Stimulated activated effector memory CD8-positive, alpha-beta T cell treated with anti-CD3 and anti-CD28 coated beads, Interleukin-12 subunit alpha, Interleukin-12 subunit beta, amount 100 ng/mL, for 72 hours (primary cell): ENCODE measurements at regions not wholly inside any gene's neighbourhood (a gene's known extent, or its start where the extent isn't known, plus 50 kb on each side); places are given as distances from the start of the nearest gene placed in this dataset.

ENCODE experiments used
- ATAC-seq: fragments of 150-1000 bp; cut with Tn5 transposase; 2 replicates; pipeline ENCODE4 v1.10.0; 2021
- DNase-seq, 2 donors: peaks; one replicate each; pipeline ENCODE4 v3.0.0; 2021 to 2022; ENCODE audit warnings: low spot score in 2 of 2
- H3K27ac Mint-ChIP-seq: one replicate; pipeline ENCODE4 v1.8.0; 2022; ENCODE audit warnings: mild to moderate bottlenecking, mixed read lengths
- H3K36me3 Mint-ChIP-seq: one replicate; pipeline ENCODE4 v1.8.0; 2022; ENCODE audit warnings: mild to moderate bottlenecking, mixed read lengths
- H3K4me1 Mint-ChIP-seq: one replicate; pipeline ENCODE4 v1.8.0; 2022; ENCODE audit warnings: mixed read lengths
- H3K4me3 Mint-ChIP-seq: one replicate; pipeline ENCODE4 v1.8.0; 2022; ENCODE audit warnings: mild to moderate bottlenecking, mixed read lengths
- H3K9me3 Mint-ChIP-seq: one replicate; pipeline ENCODE4 v1.8.0; 2022; ENCODE audit warnings: mixed read lengths

- ATAC-seq (no peak), DNase-seq (no peak)
- Mint-ChIP-seq H3K27ac (no peak overlapping the region), H3K9me3 (peaks cover 7% of the 10 kb centered on the region), H3K4me3 (no peak overlapping the region), H3K4me1 (no peaks in the 10 kb centered on the region), H3K36me3 (no peaks in the 10 kb centered on the region)
Observed at GRCh38 chr14:35456261-35456660, 51.7 kb upstream of the NFKBIA start.

DNA sequence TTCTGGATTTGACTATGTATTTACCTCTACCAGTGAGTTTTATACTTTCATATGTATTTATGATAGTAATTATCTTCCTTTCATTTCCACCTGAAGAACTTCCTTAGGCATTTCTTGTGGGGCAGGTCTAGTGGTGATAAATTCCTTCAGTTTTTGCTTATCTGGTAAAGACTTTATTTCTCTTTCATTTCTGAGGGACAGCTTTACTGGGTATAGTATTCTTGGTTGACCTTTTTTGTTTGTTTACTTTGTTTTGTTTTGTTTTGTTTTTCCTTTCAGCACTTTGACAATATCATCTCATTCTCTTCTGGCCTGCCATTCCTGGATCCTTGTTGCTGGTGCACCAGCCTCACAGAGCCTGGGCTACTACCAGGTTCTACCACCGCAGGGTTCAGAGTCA, 53.9 kb upstream of the NFKBIA start:
- H3K4me3 Mint-ChIP-seq = no peak overlapping the region
- no peak overlapping the region for H3K27ac Mint-ChIP-seq
- ATAC-seq (no peak), DNase-seq (no peak)
- no peaks in the 10 kb centered on the region for H3K36me3 Mint-ChIP-seq
- H3K4me1 Mint-ChIP-seq = no peaks in the 10 kb centered on the region
- peaks cover 7% of the 10 kb centered on the region for H3K9me3 Mint-ChIP-seq

DNA sequence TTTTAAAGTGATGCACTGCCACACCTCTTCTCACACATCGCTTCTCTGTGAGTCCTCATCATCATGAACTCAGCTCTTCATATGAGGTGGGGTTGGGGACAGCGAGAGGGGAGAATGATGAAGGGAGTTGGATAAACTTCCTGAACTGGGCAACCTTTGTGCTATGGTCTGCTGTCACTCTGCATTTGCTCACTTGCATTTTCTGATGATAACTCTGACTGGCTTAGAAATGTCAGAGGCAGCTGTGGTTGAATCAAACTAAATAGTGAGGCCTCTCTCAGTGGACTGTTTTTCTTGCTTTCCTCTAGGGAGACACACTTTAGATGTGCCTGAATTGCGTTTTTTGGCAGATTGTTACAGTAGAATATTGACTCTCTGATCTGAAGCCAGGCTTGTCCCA, 55.2 kb upstream of the NFKBIA start:
- H3K9me3 Mint-ChIP-seq = peaks cover 7% of the 10 kb centered on the region
- H3K36me3 Mint-ChIP-seq = no peaks in the 10 kb centered on the region
- ATAC-seq = no peak
- H3K27ac Mint-ChIP-seq = no peak overlapping the region
- no peak for DNase-seq
- H3K4me1 Mint-ChIP-seq = no peaks in the 10 kb centered on the region
- H3K4me3 Mint-ChIP-seq = no peak overlapping the region

GRCh38 chr14:35470755-35471154, 63.2 kb upstream of the INSM2 start:
- DNase-seq (no peak), ATAC-seq (no peak)
- H3K4me1 Mint-ChIP-seq = no peaks in the 10 kb centered on the region

GRCh38 chr14:35471803-35472202, 62.2 kb upstream of the INSM2 start:
- Mint-ChIP-seq H3K4me3 (no peak overlapping the region), H3K4me1 (no peaks in the 10 kb centered on the region), H3K9me3 (no peaks in the 10 kb centered on the region), H3K27ac (no peak overlapping the region), H3K36me3 (no peaks in the 10 kb centered on the region)
- no peak for DNase-seq
- ATAC-seq = no peak

More at GRCh38 chr14:35470755-35471154, 63.2 kb upstream of the INSM2 start:
- no peaks in the 10 kb centered on the region for H3K9me3 Mint-ChIP-seq
- no peak overlapping the region for H3K27ac Mint-ChIP-seq
- H3K36me3 Mint-ChIP-seq = no peaks in the 10 kb centered on the region
- no peak overlapping the region for H3K4me3 Mint-ChIP-seq

DNA sequence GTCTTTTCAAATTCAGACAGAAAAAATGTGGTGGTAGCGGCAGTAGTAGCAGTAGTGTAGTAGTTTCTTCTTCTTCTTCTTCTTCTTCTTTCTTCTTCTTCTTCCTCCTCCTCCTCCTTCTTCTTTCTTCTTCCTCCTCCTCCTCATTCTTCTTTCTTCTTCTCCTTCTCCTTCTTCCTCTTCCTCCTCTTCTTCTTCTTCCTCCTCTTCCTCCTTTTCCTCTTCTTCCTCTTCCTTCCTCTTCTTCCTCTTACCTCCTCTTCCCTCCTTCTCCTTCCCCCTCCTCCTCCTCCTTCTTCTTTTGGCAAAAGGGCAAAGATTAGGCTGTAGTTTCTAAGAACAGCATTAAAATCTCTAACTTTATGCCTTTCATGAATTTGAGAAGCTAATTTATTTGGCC, 59.6 kb upstream of the INSM2 start:
- Mint-ChIP-seq H3K36me3 (no peaks in the 10 kb centered on the region), H3K4me1 (no peaks in the 10 kb centered on the region), H3K9me3 (no peaks in the 10 kb centered on the region), H3K27ac (no peak overlapping the region), H3K4me3 (no peak overlapping the region)
- no peak for ATAC-seq
- DNase-seq = no peak

DNA sequence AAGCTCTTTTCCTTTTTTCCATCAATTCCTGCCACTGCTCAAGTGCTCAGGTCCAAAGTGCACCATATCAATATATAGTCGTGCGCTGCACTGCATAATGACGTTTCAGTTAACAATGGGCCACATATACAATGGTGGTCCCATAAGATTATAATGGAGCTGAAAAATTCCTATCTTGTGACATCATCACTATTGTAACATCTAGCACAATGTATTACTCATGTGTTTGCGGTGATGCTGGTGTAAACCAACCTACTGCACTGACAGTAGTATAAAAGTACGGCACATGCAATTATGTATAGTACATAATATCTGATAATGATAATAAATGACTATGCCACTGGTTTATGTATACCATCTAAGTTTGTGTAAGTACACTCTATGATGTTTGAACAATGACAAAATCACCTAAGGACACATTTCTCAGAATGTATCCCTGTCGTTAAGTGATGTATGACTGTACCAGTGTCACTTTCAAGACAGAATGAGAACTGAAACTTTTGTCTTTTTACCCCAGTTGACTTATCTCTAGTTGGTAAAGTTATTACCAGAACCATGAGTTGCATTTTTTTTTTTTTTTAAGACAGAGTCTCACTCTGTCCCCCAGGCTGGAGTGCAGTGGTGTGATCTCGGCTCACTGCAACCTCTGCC, 53.7 kb upstream of the INSM2 start:
- DNase-seq = no peak
- ATAC-seq = peak; percentile 97
- peaks cover 7% of the 10 kb centered on the region for H3K4me1 Mint-ChIP-seq
- no peak overlapping the region for H3K27ac Mint-ChIP-seq
- H3K4me3 Mint-ChIP-seq = no peak overlapping the region
- H3K9me3 Mint-ChIP-seq = no peaks in the 10 kb centered on the region
- H3K36me3 Mint-ChIP-seq = no peaks in the 10 kb centered on the region

GRCh38 chr14:35482994-35483515, 50.9 kb upstream of the INSM2 start:
- Mint-ChIP-seq H3K9me3 (no peaks in the 10 kb centered on the region), H3K27ac (no peak overlapping the region), H3K36me3 (no peaks in the 10 kb centered on the region), H3K4me1 (peaks cover 7% of the 10 kb centered on the region), H3K4me3 (no peak overlapping the region)
- DNase-seq (no peak), ATAC-seq (no peak)
